GM19035 (cell line): ENCODE measurements at regions not wholly inside any gene's neighbourhood (a gene's known extent, or its start where the extent isn't known, plus 50 kb on each side); places are given as distances from the start of the nearest gene placed in this dataset.

ENCODE experiments used
- ATAC-seq: cut with Tn5 transposase; IDR thresholded peaks from one replicate; pipeline ENCODE4 v1.9.1; 2021; ENCODE audit not compliant: unreplicated experiment

- no peak for ATAC-seq
Observed at GRCh38 chr11:122323754-122324421, 207.9 kb upstream of the BLID start.

DNA sequence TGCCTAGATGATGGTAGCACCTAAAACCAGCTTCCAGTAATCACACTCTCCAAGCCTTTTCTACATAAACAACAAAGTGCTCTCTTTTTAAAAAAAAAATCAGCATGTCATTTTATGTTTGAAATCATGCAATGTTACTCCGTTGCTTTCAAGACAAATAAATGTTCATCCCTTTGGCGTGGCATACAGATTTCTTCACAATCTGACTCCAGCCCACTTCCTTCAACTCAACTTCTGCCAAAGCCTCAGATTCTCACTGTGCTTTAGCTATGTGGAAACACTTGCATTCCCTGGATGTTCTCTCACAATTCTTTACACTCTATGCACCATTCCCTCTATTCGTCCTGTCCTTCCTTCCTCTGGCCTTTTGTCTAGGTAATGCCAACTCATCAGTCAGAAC, 206.3 kb upstream of the BLID start:
- ATAC-seq, result no peak

DNA sequence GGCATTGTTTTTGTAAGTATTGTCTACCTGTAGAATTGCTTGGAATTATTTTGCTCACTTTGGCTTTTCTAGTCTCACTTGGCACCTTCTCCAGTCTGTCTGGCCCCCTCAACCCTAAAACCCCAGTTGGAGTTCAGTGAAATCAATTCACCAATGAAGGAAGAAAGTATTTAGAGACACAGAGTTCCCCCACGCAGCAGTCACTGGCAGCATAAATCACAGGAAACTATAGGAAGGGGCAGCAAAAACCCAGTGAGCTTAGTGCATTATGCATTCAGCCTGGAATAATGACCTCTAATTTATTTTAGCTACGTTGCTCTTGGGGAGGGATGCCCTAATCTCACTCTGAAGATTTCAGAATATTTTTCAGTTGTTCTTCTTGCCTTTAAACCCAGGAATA, 204.7 kb upstream of the BLID start:
- no peak for ATAC-seq

- ATAC-seq, result no peak
Observed at GRCh38 chr11:122319691-122320620, 203.9 kb upstream of the BLID start.

DNA sequence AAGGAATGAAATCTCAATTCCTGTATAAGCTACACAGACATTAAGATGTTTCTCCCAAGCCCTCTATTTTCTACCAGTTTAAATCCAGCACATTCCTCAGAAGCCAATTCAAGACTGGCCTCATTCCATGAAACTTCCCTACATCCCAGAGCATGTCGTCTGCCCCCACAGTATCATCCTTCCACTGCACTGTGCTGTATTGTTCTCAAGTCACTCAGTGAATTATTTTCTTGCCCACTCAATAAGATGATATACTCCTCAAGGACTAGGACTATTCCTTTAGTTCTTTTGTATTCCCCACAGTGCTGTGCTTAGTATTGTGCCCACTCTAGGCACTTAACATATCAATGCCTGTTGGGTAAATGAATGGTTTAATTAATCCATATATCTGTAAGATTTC, 203.1 kb upstream of the BLID start:
- no peak for ATAC-seq

DNA sequence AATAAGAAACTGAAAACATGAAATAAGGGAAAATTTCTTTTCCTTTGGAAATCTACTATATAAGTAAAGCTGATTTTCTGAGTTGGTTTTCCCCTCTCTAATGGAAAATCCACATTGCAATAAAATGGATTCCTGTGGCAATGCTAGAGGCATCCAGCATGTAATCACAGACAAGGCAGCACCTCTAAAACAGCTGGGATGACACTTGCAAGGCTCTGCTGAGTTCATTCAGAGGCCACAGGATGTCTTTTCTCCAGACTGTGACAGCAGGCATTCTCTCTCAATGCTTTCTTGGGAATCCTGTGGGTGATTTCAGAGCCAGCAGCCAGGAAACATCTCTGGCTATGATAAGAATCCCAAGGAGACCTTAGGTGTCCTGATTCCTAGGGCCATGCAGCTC, 201.3 kb upstream of the BLID start:
- ATAC-seq, result no peak

DNA sequence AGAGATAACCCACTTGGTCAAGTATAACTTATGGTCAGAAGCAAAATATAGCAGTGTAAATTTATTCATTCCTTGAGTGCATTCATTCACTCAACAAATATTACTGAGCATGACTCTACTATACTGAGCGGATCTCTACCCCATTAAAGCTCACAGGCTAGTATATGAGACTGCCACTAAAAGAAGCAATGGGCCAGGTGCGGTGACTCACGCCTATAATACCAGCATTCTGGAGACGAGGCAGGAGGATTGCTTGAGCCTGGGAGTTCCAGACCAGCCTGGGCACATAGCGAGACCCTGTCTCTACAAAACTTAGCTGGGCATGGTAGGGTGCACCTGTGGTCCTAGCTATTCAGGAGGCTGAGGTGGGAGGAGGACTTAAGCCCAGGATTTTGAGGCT, 197.6 kb upstream of the BLID start:
- no peak for ATAC-seq

DNA sequence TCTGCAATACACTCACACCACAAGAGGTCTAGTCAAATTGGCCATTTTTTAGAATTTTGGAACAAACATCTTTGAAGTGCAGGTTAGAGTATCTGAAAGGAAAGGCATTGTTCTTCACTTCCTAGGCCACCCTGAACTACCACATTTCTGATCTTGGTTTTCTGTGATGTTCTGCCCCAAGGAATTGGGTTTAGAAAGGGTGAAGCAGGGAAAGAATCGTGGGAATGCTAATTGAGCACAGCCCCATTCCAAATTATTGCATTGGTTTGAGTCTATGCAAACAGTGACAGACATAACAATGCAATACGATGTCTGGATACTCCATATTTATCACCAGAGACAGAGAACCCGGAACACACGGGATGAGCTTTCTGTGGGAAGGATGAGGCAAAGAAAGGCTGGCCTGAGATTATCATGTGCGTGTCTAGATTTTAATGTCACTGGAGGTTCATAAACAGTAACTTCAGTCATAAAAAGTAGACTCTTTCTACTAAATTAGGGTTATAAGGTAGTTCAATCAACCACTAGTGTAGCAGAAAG, 195.3 kb upstream of the BLID start:
- ATAC-seq, result no peak

DNA sequence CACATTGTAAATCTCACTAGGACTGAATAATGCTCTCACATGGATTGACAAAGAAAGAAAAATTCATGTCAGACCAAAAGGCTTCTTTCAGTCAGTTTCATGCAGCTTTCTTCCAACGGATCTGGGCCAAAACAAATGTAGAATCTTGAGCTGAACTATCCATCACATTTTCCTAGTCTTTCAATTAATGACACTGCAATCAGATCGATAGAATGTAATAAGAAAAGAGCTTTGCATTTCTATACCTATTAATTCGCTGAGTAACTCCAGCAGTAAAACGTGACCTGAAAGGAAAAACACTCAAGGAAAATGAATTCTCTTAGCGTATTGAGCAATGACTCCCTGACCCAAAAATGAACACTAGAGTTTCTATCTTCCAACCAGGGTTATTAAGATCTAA, 194.8 kb upstream of the BLID start:
- ATAC-seq, result no peak

GRCh38 chr11:122309262-122309925, 193.4 kb upstream of the BLID start:
- ATAC-seq, result no peak

GRCh38 chr11:122308226-122308625, 192.2 kb upstream of the BLID start:
- ATAC-seq, result no peak

- no peak for ATAC-seq
Observed at GRCh38 chr11:122307476-122308035, 191.5 kb upstream of the BLID start.

DNA sequence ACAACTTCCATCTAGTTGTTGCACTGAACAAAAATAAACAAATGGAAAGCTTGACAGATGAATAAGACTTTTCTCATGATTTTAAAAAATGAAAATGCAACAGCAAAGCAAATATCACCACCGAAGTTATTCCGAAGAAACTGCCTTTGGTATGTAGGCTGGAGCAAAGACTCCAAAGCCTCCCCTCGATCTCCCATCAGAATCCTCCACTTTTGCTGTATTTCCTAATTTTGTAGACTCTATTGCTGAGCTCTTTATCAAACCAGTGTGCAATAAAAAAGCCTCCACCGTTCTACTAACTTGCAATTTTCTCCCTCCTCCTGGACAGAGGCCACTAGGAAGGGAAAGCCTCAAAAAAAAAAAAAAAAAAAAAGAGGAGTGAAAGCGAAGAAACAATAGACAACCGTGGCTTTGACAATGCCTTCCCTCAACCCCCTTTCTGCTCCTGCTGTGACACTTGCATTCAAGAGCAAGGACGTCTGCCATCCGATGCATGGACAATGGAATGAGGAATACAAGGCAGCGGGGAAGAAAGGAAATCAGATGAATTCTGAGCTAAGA, 190.9 kb upstream of the BLID start:
- ATAC-seq, result no peak

- ATAC-seq, result no peak
Observed at GRCh38 chr11:122305426-122306320, 189.7 kb upstream of the BLID start.

GRCh38 chr11:122304973-122305372, 189.0 kb upstream of the BLID start:
- ATAC-seq, result no peak

- ATAC-seq, result no peak
Observed at GRCh38 chr11:122304306-122304705, 188.3 kb upstream of the BLID start.

DNA sequence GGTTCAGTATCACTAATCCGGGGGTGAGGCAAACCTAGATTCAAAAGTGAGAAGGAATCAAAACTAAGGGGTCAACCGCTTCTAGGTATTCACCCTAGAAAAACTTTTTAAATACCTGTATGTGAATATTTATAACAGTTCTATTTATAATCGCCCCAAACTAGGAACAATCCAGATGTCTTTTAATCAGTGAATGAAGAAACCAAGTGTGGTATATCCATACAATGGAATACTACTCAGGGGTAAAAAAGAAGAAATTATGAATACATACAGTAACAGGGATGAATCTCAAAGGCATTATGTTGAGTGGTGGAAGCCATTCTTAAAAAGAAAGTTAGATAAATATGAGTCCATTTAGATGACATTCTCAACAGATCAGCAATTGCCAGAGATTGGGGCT, 178.0 kb upstream of the BLID start:
- no peak for ATAC-seq

- no peak for ATAC-seq
Observed at GRCh38 chr11:122293296-122294023, 177.4 kb upstream of the BLID start.

GRCh38 chr11:122287401-122287800, 171.4 kb upstream of the BLID start:
- no peak for ATAC-seq
